ENCODE measurements at regions not wholly inside any gene's neighbourhood (a gene's known extent, or its start where the extent isn't known, plus 50 kb on each side); places are given as distances from the start of the nearest gene placed in this dataset.

DNA sequence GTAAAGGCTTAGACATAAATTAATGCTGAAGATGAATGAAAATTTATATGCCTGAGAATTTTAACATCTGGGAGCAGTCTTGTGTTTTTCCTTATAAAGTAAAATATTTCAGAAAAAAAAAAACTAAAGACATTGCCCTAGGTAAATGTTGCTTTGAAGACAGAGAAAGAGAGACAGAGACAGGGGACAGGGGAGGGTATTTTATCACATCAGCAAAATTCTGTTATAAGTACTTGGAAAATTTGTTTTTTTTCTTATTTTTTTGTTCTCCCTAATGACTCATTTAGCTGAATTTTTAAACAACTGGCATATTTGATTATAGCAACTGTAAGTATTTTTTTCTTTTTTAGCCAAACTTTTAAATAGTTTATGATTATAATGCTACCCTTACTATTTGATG, 1540.6 kb upstream of the GBE1 start:
- no peak for DNase-seq

- DNase-seq, result no peak
Observed at GRCh38 chr3:83317605-83318004, 1556.2 kb upstream of the GBE1 start.

GRCh38 chr3:83320726-83321125, 1559.3 kb upstream of the GBE1 start:
- DNase-seq, result no peak

- DNase-seq, result no peak
Observed at GRCh38 chr3:83321457-83321856, 1560.0 kb upstream of the GBE1 start.

GRCh38 chr3:83321891-83322290, 1560.4 kb upstream of the GBE1 start:
- DNase-seq, result no peak

DNA sequence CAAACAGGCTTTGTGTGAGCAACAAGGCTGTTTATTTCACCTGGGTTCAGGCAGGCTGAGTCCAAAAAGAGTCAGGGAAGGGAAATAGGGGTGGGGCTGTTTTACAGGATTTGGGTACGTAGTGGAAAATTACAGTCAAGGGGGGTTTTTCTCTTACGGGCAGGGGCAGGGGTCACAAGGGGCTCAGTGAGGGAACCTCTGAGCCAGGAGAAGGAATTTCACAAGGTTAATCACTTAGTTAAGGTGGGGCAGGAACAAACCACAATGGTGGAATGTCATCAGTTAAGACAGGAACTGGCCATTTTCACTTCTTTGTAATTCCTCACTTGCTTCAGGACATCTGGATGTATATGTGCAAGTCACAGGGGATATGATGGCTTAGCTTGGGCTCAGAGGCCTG, 1592.8 kb upstream of the GBE1 start:
- no peak for DNase-seq

GRCh38 chr3:83393276-83393675, 1565.5 kb upstream of the CADM2 start:
- DNase-seq, result no peak

DNA sequence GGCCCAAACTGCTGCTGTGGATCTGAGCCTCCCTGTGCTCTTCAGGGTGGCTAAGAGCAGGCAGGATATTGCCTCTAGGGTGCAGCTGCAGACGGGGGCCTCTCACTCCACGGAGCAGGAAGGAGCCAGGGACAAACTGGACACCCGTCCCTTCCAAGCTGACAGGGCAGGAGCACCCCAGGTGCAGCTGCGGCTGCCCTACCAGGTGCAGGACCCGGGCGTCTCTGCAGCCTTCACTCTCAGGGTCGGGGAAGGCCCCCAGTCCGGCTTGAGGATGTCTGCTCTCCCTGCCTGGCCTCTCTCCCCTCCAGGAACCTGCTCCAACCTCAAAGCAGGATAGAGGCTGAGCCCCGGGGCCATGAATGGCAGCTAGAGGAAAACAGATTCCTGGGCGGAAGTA, 1554.9 kb upstream of the CADM2 start:
- no peak for DNase-seq

GRCh38 chr3:83426300-83426699, 1532.5 kb upstream of the CADM2 start:
- no peak for DNase-seq

DNA sequence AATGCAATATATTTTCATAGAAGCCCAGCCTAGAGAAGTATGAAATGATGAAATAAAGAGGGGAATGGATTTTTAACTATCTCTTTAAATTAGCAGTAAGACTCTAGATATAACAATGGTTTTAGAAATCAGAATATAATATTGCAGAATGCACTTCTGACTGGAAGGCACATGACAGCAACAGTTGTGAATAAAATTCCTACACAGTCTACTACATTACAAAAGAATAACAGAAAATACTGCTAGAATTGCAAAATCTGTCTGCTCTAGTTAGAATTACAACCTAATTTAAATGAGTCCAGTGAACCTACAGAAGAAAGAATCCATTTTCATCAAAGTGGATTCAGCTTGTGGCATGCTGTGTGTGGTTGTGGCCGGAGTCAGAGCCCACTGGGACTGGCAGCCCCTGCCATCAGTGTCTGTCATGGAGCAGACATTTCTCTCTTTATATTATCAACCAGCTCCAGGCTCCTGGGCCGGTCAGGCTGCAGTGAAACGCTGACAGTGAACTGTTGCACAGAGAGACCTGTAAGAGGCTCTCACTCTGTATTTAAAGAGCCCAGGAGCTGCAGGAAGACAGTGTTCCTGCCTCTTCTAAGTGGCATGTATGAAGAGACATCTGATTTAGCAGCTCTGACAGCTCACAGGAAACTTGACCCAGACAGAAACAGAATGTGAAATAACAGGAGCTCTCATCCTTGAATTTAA, 1523.8 kb upstream of the CADM2 start:
- no peak for DNase-seq

DNA sequence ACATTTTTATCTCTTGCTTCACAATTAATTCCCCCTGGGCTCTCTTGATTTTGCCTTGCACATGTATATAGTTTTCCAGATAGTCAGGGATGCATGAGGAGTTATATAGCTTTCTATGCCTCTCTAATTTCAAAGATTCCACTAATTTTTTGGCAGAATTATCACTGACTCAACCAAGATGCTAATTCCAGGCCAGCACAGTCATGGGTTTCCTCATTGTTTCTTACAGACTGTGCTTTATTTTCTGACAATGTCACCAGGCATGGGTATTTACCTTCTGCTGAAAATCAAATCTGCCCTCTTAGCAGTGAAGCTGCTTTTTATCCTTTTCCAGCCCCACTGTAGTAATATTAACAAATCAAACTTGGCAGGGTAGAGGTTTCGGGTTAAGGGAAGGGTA, 1520.6 kb upstream of the CADM2 start:
- DNase-seq, result no peak

GRCh38 chr3:83453056-83453455, 1505.7 kb upstream of the CADM2 start:
- DNase-seq, result no peak

DNA sequence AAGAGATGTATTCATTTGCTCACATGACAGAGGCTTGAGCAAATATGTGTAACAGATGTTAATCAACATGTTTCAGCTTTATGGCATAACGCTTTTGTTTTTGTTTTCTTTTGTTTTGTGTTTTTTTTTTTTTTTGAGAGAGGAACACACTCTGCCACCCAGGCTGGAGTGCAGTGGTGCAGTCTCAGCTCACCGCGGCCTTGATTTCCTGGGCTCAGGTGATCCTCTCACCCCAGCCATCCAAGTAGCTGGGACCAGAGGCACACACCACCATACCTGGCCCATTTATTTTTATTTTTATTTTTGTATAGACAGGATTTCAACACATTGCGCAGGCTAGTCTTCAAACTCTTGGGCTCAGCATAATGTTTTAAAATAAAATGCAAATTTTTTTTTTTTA, 1504.4 kb upstream of the CADM2 start:
- DNase-seq, result no peak

- no peak for DNase-seq
Observed at GRCh38 chr3:83457551-83457950, 1501.2 kb upstream of the CADM2 start.

DNA sequence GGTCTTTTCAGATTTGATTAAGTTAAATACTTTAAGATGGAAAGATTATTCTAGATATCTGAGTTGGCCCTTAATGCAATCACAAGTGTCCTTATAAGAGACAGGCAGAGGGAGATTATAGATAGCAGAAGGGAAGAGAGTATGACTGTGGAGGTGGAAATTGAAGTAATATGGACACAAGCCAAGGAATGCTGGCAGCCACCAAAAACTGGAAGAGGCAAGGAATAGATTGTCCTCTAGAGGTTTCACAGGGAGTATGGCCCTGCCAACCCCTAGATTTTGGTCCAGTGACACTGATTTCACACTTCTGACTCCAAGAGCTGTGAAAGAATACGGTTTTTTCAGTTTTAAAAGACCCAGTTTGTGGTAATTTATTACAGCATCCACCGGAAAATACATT, 1498.7 kb upstream of the CADM2 start:
- no peak for DNase-seq

GRCh38 chr3:83461411-83461810, 1497.4 kb upstream of the CADM2 start:
- no peak for DNase-seq

DNA sequence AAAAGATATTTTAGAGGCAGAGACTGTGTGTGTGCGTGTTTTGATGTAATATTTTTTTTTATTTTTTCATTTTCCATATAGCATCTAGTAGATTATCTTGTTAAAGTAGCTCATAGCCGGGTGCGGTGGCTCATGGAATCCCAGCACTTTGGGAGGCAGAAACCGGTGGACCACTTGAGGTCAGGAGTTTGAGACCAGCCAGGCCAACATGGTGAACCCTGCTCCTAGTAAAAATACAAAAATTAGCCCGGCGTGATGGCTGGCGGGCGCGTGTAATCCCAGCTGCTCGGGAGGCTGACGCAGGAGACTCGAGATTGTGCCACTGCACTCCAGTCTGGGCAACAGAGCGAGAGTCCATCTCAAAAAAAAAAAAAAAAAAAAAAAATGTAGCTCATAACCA, 1481.2 kb upstream of the CADM2 start:
- no peak for DNase-seq

DNA sequence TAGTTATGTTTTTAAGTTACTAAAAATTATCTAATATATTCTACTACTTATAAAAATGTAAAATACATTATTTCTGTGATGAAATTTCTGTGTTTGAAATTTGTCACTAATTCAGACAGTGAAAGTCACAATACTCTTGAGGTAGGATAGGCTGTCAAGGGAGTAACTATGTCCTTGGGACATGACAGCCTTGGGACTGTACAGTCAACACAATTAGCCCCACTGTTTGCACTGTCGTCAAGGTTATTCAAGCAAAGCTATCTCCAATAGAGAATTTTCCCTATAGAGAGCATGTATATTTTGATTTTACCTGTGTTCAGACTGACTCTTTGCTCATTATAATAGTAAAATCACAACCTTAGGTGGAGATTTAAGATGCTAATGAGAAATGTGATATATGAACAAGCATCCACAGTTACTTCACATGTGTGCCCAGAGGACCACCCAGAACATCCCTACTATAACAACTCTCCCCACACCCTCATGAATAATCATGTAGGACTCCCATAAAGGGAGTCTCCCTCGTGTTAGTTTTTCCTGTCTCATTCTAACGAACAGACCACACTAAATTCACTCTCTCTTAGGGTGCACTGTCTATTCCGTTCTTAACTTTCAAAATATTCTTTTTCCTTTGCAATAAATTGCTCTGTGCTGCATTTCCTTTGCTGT, 1476.3 kb upstream of the CADM2 start:
- no peak for DNase-seq

- DNase-seq, result no peak
Observed at GRCh38 chr3:83496462-83496861, 1462.3 kb upstream of the CADM2 start.

DNA sequence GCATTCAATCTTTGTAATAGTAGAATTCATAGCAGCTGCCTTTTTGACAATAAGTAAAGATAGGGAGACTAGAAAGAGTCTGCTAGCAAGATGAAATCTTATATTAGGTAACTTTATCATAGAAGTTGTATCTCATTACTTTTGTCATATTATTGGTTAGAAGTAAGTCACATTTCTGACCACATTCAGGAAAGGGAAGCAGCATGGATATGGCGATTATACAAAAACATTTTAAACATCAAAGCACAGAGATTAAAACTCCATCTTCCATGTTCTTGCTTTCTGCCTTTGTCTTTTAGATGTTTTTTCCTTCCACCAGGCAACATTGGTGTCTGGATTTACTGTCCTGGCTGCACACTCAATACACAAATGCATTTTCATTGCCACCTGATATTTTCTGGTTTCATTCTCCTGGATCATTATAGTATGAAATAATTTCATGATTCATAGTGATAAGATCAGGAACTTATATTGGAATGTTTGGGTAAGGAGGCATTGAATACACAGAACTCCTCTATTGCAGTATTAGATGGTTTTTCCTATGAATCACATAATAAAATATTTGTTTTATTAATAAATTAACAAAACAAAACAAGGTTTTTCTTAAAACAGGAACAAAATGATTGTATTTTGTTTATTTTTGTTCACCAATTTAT, 1460.3 kb upstream of the CADM2 start:
- no peak for DNase-seq

- DNase-seq, result no peak
Observed at GRCh38 chr3:83500422-83500821, 1458.4 kb upstream of the CADM2 start.

- no peak for DNase-seq
Observed at GRCh38 chr3:83500931-83501330, 1457.9 kb upstream of the CADM2 start.

GRCh38 chr3:83513051-83513450, 1445.7 kb upstream of the CADM2 start:
- DNase-seq, result no peak

DNA sequence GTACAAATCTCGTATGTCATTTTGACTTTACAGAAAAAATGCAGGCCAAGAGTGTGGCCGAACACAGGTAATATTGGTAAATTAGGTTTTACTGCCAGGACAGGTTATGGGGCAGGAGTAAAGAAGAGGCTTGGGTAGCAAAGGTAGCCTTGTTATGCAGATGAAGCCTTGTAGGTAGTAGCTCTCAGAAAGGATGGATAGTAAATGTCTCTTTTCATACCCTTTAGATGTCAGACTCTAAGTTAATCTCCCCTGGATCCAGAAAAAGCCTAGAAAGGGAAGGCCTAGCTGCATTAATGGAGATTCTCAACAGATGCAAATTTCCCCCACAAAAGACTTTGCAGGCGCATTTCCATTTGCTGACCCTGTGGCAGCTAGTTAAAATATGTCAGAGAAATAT, 1445.1 kb upstream of the CADM2 start:
- DNase-seq, result no peak
